ENCODE measurements at regions not wholly inside any gene's neighbourhood (a gene's known extent, or its start where the extent isn't known, plus 50 kb on each side); places are given as distances from the start of the nearest gene placed in this dataset.
"Not testable (repeated sequence)": the region's sequence is repeated elsewhere in the genome, so short reads cannot be mapped to it uniquely, and the experiment has no call there.

DNA sequence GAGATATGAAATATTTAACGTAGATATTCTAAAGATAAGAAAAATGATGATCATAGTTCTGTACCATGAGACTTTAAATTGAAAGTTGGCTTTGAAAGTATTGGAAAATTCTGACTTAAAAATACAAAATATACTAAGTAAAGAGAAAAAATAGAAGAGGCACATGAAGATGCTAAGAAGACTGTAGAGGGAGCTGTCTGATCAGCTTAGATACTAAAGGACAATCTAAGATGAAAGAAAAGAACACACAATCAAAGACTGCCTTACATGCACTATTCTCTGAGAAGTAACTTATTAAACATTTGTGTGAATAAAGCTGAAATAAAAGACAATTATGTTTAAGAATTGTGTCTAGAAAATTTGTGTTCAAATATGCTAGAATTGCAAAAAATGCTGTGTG is 55.1 kb downstream of the RBMXL2 start:
- Histone ChIP-seq H3K4me3 (no peak overlapping the region), H3K4me1 (replicated peaks in 1 of 2) (no peaks in the 10 kb centered on the region), H3K36me3 (replicated peaks in 1 of 2) (no peaks in the 10 kb centered on the region), H3K27ac (no peak overlapping the region), H3K9me3 (replicated peaks in 1 of 3) (no peaks in the 10 kb centered on the region), H3K27me3 (no peaks in the 10 kb centered on the region)
- 6 to 11% (median 8%) methylated on average over 1 of the region's 1 CpG for WGBS, 4 donors
- no peak for DNase-seq
- intact Hi-C loops (cut with DNase I), result loop anchor here in 1 of 2 donors (5.0 kb wide), 1 partner anchor 298 kb away; no protein-coding TSS in a partner anchor
- TF ChIP-seq CTCF (IDR thresholded peaks at IDR 0.05) (peak; percentile 5 to 55 (median 44)), POLR2A (IDR thresholded peaks at IDR 0.05) (no peak)

GRCh38 chr11:7150104-7150503 is 61.3 kb downstream of the RBMXL2 start:
- H3K27me3 ChIP-seq; H3K4me1 ChIP-seq (replicated peaks in 1 of 2); H3K27ac ChIP-seq; intact Hi-C loops (cut with DNase I); H3K4me3 ChIP-seq; H3K36me3 ChIP-seq (replicated peaks in 1 of 2); DNase-seq; H3K9me3 ChIP-seq (replicated peaks in 1 of 3): not testable (repeated sequence)
- WGBS, 4 donors, result 86 to 91% (median 90%) methylated on average over 4 of the region's 4 CpGs

- Histone ChIP-seq H3K9me3 (replicated peaks in 1 of 3) (no peaks in the 10 kb centered on the region), H3K27me3 (no peaks in the 10 kb centered on the region), H3K4me3 (no peak overlapping the region), H3K36me3 (replicated peaks in 1 of 2) (no peaks in the 10 kb centered on the region), H3K4me1 (replicated peaks in 1 of 2) (no peaks in the 10 kb centered on the region), H3K27ac (no peak overlapping the region)
- WGBS, 4 donors, result 33 to 50% (median 47%) methylated on average over 2 of the region's 2 CpGs
- DNase-seq, result no peak
- intact Hi-C loops (cut with DNase I), result no loop called here
- TF ChIP-seq CTCF (IDR thresholded peaks at IDR 0.05) (no peak), POLR2A (IDR thresholded peaks at IDR 0.05) (no peak)
Measured at GRCh38 chr11:7154881-7155361, 66.1 kb downstream of the RBMXL2 start.

GRCh38 chr11:7160814-7161489 is 72.2 kb downstream of the RBMXL2 start:
- no peaks in the 10 kb centered on the region for H3K4me1 ChIP-seq (replicated peaks in 1 of 2)
- no peak for TF ChIP-seq CTCF (IDR thresholded peaks at IDR 0.05)
- TF ChIP-seq POLR2A (IDR thresholded peaks at IDR 0.05), result no peak
- no peaks in the 10 kb centered on the region for H3K27me3 ChIP-seq
- intact Hi-C loops (cut with DNase I), result no loop called here
- H3K36me3 ChIP-seq (replicated peaks in 1 of 2), result no peaks in the 10 kb centered on the region
- H3K27ac ChIP-seq, result no peak overlapping the region
- H3K9me3 ChIP-seq (replicated peaks in 1 of 3), result no peaks in the 10 kb centered on the region
- no peak overlapping the region for H3K4me3 ChIP-seq
- no peak for DNase-seq
- 38 to 46% (median 41%) methylated on average over 3 of the region's 3 CpGs for WGBS, 4 donors

GRCh38 chr11:7165911-7166310 is 77.1 kb downstream of the RBMXL2 start:
- Histone ChIP-seq H3K9me3 (replicated peaks in 1 of 3) (no peaks in the 10 kb centered on the region), H3K4me1 (replicated peaks in 1 of 2) (no peaks in the 10 kb centered on the region), H3K27me3 (no peaks in the 10 kb centered on the region), H3K36me3 (replicated peaks in 1 of 2) (no peaks in the 10 kb centered on the region), H3K27ac (no peak overlapping the region), H3K4me3 (no peak overlapping the region)
- no peak for TF ChIP-seq POLR2A (IDR thresholded peaks at IDR 0.05)
- no peak for TF ChIP-seq CTCF (IDR thresholded peaks at IDR 0.05)
- WGBS, 4 donors, result 37 to 48% (median 44%) methylated on average over 3 of the region's 3 CpGs
- intact Hi-C loops (cut with DNase I), result no loop called here
- no peak for DNase-seq

Measured in adrenal gland (tissue), 9 donors.